Neural crest cell (in vitro differentiated cells): ENCODE measurements at regions not wholly inside any gene's neighbourhood (a gene's known extent, or its start where the extent isn't known, plus 50 kb on each side); places are given as distances from the start of the nearest gene placed in this dataset.

ENCODE experiments used
- DNase-seq: peaks from one replicate; pipeline ENCODE4 v3.0.0; 2021; ENCODE audit warnings: low read depth, mixed read lengths, low spot score
- H3K27ac Mint-ChIP-seq: one replicate; pipeline ENCODE4 v1.8.0; 2021; ENCODE audit warnings: mild to moderate bottlenecking, mixed read lengths; ENCODE audit not compliant: unreplicated experiment
- H3K27me3 Mint-ChIP-seq: 2 replicates; pipeline ENCODE4 v1.8.0; 2021; ENCODE audit warnings: low read depth, mild to moderate bottlenecking, mixed read lengths
- H3K36me3 Mint-ChIP-seq: 2 replicates; pipeline ENCODE4 v1.8.0; 2021; ENCODE audit warnings: low read depth, mild to moderate bottlenecking, mixed read lengths
- H3K4me1 Mint-ChIP-seq: 2 replicates; pipeline ENCODE4 v1.8.0; 2021; ENCODE audit warnings: mixed read lengths
- H3K4me3 Mint-ChIP-seq: one replicate; pipeline ENCODE4 v1.8.0; 2021; ENCODE audit warnings: mild to moderate bottlenecking, mixed read lengths
- H3K9me3 Mint-ChIP-seq: 2 replicates; pipeline ENCODE4 v1.8.0; 2021; ENCODE audit warnings: mixed read lengths
- CTCF ChIP-seq: fragments of 200-600 bp; sonication (generic); conservative IDR thresholded peaks from 2 replicates; pipeline ENCODE4 v1.5.0; 2021; ENCODE audit warnings: antibody characterized with exemption, mild to moderate bottlenecking

GRCh38 chr1:38708701-38709258, 150.8 kb downstream of the RRAGC start:
- DNase-seq = no peak
- no peak for TF ChIP-seq CTCF
- Mint-ChIP-seq H3K9me3 (peaks cover 5% of the 10 kb centered on the region), H3K4me1 (no peaks in the 10 kb centered on the region), H3K4me3 (no peak overlapping the region), H3K27me3 (peaks cover 19% of the 10 kb centered on the region), H3K27ac (no peak overlapping the region), H3K36me3 (peaks cover 5% of the 10 kb centered on the region)

GRCh38 chr1:38701088-38701487, 158.5 kb downstream of the RRAGC start:
- no peak overlapping the region for H3K27ac Mint-ChIP-seq

DNA sequence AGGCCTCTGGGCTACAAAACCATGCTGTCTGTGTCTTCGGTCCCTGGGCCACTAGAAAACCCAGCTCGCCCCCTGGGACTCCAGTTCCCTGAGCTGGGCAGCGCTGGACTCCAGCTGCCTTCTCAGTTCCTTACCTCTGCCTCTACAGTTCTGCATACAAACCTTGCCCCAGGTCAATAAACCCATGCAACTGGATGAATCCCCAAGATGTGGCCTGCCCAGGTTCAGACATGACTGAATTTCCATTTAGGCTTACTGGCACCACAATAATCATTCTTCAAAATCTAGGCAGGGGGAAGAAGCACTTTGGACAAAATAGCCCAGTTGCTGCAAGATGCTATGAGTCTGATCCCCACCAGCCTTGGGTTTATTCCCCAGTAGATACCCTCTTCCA, 159.5 kb downstream of the RRAGC start:
- Mint-ChIP-seq H3K4me3 (no peak overlapping the region), H3K27ac (no peak overlapping the region), H3K9me3 (no peaks in the 10 kb centered on the region), H3K36me3 (no peaks in the 10 kb centered on the region), H3K4me1 (no peaks in the 10 kb centered on the region), H3K27me3 (peaks cover 30% of the 10 kb centered on the region)
- no peak for DNase-seq
- TF ChIP-seq CTCF = no peak

More at GRCh38 chr1:38701088-38701487, 158.5 kb downstream of the RRAGC start:
- no peak overlapping the region for H3K4me3 Mint-ChIP-seq
- peaks cover 31% of the 10 kb centered on the region for H3K27me3 Mint-ChIP-seq
- no peaks in the 10 kb centered on the region for H3K4me1 Mint-ChIP-seq
- H3K9me3 Mint-ChIP-seq = no peaks in the 10 kb centered on the region
- no peak for TF ChIP-seq CTCF
- no peak for DNase-seq
- no peaks in the 10 kb centered on the region for H3K36me3 Mint-ChIP-seq

DNA sequence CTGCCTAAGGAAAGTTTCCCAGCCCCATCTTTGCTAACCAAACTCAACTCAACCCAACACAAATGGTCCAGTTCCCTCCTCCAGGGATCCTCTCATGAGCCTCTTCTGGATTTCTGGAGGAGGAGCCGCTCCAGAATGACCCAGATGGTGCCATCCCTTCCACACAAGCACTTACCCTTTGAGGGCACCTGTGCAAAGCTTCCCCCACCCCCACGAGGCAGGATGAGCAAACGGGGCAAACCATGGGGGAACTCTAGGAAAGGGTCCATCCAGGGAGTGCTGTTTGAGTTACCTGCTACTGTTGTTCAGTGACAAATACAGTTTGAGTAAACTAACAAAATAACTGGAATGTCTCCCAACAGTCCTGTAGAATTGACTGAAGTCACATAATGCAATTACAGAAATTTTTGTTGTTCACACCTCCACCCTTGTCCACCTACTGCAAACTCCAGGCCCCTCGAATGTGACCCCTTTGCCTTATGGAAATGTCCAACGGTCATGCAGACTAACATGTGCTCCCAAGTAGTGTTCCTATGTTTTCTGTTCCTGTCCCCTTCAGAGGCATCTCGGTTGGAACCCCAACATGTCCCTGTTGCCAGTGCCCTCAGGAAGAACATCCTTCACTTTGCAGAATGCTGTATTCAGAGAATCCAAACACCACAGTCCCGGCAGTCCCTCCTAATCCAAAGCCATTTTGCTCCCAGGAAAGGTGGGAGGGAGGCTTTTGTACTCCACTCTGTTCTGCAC, 160.1 kb downstream of the RRAGC start:
- H3K27ac Mint-ChIP-seq = no peak overlapping the region
- TF ChIP-seq CTCF = no peak
- no peaks in the 10 kb centered on the region for H3K4me1 Mint-ChIP-seq
- peaks cover 28% of the 10 kb centered on the region for H3K27me3 Mint-ChIP-seq
- no peaks in the 10 kb centered on the region for H3K9me3 Mint-ChIP-seq
- H3K4me3 Mint-ChIP-seq = no peak overlapping the region
- H3K36me3 Mint-ChIP-seq = no peaks in the 10 kb centered on the region
- DNase-seq = no peak

DNA sequence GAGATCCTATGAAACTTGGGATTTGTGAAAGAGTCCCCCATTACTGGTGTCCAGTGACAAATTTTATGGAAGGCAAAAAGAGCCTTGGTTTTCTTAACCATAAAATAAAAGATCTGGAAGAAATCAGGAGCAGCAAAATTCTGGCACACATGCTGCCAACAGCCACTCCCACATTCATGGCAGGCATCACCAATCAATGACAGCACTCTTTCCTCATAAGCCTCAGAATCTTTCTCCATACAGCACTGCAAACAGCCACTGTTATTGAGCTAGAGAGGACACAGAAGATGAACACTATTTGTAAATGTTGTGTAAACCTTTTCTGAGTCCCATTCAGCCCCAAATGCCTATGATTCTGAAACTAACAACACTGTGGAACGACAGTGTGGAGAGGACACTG, 162.2 kb downstream of the RRAGC start:
- no peak overlapping the region for H3K27ac Mint-ChIP-seq
- H3K9me3 Mint-ChIP-seq = no peaks in the 10 kb centered on the region

More for the DNA sequence above, 162.2 kb downstream of the RRAGC start:
- no peak for DNase-seq
- no peak overlapping the region for H3K4me3 Mint-ChIP-seq
- no peaks in the 10 kb centered on the region for H3K36me3 Mint-ChIP-seq
- H3K4me1 Mint-ChIP-seq = no peaks in the 10 kb centered on the region
- peaks cover 22% of the 10 kb centered on the region for H3K27me3 Mint-ChIP-seq
- TF ChIP-seq CTCF = no peak
